Effector memory CD4-positive, alpha-beta T cell (primary cell): ENCODE measurements at regions not wholly inside any gene's neighbourhood (a gene's known extent, or its start where the extent isn't known, plus 50 kb on each side); places are given as distances from the start of the nearest gene placed in this dataset.

ENCODE experiments used
- DNase-seq, 3 donors: peaks; one replicate each; pipeline ENCODE4 v3.0.0-alpha.2; 2020
- H3K27ac ChIP-seq: 2 replicates; pipeline ENCODE4 v1.7.0; 2013; ENCODE audit warnings: mild to moderate bottlenecking, low read length, moderate library complexity; ENCODE audit not compliant: insufficient read depth, poor library complexity, severe bottlenecking
- H3K27me3 ChIP-seq: replicated peaks from 2 replicates; pipeline ENCODE4 v1.7.0; 2013; ENCODE audit warnings: mild to moderate bottlenecking, low read length; ENCODE audit not compliant: insufficient read depth, control insufficient read depth, poor library complexity, severe bottlenecking
- H3K36me3 ChIP-seq: 2 replicates; pipeline ENCODE4 v1.7.0; 2013; ENCODE audit warnings: mild to moderate bottlenecking, low read length, moderate library complexity; ENCODE audit not compliant: control insufficient read depth, insufficient read depth
- H3K4me1 ChIP-seq: 2 replicates; pipeline ENCODE4 v1.7.0; 2013; ENCODE audit warnings: low read length, mild to moderate bottlenecking; ENCODE audit not compliant: control insufficient read depth, insufficient read depth, poor library complexity, severe bottlenecking
- H3K4me3 ChIP-seq: 2 replicates; pipeline ENCODE4 v1.7.0; 2013; ENCODE audit warnings: low read length, low read depth, mild to moderate bottlenecking; ENCODE audit not compliant: insufficient read depth, poor library complexity, severe bottlenecking
- H3K9me3 ChIP-seq: 2 replicates; pipeline ENCODE4 v1.7.0; 2013; ENCODE audit warnings: mild to moderate bottlenecking, low read length, moderate library complexity; ENCODE audit not compliant: control insufficient read depth

DNA sequence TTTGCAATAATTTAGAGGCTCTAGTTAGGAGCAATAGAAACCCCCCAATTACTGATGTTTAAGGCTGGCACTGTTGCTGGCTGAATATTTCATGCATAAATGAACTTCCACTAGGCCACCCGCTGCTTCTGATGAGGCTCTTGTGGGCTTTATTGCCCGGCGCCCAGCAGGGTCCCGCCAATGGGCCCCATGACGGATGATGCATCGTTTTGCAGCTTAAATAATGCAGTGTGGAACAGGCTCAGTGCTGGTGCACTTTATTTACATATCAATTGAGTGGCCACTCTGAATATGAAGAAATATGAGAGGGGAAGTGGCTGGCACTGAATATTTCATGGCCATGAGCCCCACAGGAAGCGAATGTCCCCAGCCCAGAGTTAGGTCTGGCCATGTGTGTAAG is 155.3 kb upstream of the MAFB start:
- Histone ChIP-seq H3K27me3 (no peaks in the 10 kb centered on the region), H3K9me3 (no peaks in the 10 kb centered on the region), H3K4me1 (no peaks in the 10 kb centered on the region), H3K36me3 (no peaks in the 10 kb centered on the region), H3K27ac (no peak overlapping the region), H3K4me3 (no peak overlapping the region)
- DNase-seq: no peak

DNA sequence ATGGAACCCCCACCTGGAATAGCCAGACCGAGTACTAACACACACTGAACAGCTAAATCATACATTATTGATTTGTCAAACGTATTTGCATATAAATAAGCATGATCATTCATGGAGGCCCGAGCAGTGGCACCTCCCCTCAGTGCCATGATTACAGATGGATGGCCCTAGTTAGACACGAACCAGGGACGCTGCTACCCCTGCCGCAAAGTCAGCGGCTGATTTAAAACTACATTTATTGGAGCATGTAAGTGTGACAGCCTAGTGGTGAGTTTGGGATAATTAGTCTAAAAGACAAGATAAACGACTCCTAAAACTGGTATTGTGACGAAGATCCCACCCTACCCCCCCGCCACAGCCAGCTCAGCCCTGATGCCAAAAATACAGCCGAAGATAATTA is 159.1 kb upstream of the MAFB start:
- no peak overlapping the region for H3K4me3 ChIP-seq
- no peaks in the 10 kb centered on the region for H3K36me3 ChIP-seq
- no peaks in the 10 kb centered on the region for H3K4me1 ChIP-seq
- H3K27me3 ChIP-seq: no peaks in the 10 kb centered on the region
- H3K9me3 ChIP-seq: no peaks in the 10 kb centered on the region
- DNase-seq: no peak
- no peak overlapping the region for H3K27ac ChIP-seq

DNA sequence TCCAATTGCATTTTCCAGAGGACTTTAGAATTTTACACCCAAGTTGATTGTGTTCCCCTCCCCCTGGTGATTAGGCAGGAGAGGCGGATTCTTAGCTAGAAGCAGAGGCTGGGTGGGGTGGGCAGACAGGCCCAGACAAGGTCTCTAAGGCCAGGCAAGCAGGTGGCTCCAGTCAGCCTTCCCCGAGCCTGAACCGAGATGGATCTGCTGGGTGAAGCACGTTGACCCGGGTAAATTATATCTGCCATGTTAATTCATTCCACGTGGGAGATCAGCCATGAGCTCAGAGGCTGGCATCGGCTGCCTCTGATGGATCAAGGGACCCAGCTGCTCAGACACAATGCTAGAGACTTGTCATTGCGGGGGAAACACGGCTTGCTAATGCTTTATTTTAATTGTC is 159.5 kb upstream of the MAFB start:
- DNase-seq: no peak
- H3K36me3 ChIP-seq: no peaks in the 10 kb centered on the region
- no peak overlapping the region for H3K4me3 ChIP-seq
- H3K27me3 ChIP-seq: no peaks in the 10 kb centered on the region
- no peak overlapping the region for H3K27ac ChIP-seq
- no peaks in the 10 kb centered on the region for H3K9me3 ChIP-seq
- H3K4me1 ChIP-seq: no peaks in the 10 kb centered on the region

DNA sequence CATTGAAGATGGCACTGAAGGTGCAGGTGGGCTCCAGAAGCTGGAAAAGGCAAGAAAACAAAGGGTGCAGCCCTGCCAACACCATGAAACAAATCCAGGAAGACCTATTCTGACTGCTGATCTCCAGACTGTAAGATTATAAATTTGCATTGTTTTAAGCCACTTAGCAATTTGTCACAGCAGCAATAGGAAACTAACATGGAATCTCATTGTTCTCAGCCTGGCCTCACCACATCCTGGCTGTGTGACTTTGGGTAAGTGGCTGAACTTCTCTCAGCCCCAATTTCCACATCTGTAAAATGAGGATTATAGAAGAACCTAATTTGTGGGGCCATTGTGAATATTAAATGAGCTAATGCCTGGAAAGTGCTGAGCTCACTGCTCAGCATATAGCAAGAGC is 160.4 kb upstream of the MAFB start:
- H3K9me3 ChIP-seq: no peaks in the 10 kb centered on the region

DNA sequence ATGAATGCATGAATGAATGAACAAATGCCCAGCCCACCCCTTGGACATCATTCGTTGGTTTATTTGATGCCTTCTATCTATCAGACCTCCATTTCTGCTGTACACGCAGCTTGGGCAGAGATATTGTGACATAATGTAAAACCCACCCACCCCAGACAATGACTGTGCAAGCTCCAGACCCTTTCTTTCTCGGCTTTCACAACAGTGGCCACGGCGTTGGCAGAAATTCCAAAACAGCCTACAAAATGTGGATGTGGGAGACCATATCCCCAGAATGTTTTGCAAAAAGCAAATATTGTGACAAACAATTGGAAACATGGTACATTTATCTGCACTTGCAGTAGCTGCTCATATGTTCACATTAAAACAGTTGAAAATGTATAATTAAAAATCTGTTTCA is 162.0 kb upstream of the MAFB start:
- no peaks in the 10 kb centered on the region for H3K4me1 ChIP-seq
- H3K27ac ChIP-seq: no peak overlapping the region
- H3K4me3 ChIP-seq: no peak overlapping the region
- no peak for DNase-seq
- no peaks in the 10 kb centered on the region for H3K36me3 ChIP-seq
- no peaks in the 10 kb centered on the region for H3K9me3 ChIP-seq
- H3K27me3 ChIP-seq: no peaks in the 10 kb centered on the region

More for the DNA sequence above, 160.4 kb upstream of the MAFB start:
- Histone ChIP-seq H3K4me3 (no peak overlapping the region), H3K27me3 (no peaks in the 10 kb centered on the region), H3K36me3 (no peaks in the 10 kb centered on the region), H3K4me1 (no peaks in the 10 kb centered on the region), H3K27ac (no peak overlapping the region)
- DNase-seq: no peak

DNA sequence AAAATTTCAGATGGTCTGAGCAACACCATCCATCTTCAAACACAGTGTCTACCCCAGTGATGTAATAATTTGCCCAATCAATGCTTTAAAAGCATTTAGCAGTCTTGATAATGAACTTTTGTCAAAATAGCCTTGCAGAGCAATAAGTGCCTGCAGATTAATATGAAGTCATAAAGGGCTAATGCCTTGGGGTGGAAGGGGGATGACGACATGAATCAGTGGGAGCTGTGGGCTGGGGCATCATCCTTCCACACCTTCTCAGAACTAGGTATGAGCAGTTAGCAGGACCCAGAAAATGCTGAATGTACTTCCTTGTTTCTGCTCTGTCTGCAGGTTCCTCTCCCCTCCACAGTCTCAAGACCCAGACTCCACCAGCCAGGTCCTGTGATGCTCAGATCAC is 166.2 kb upstream of the MAFB start:
- no peak for DNase-seq
- no peaks in the 10 kb centered on the region for H3K9me3 ChIP-seq
- no peaks in the 10 kb centered on the region for H3K27me3 ChIP-seq
- no peaks in the 10 kb centered on the region for H3K36me3 ChIP-seq
- no peak overlapping the region for H3K4me3 ChIP-seq
- H3K27ac ChIP-seq: no peak overlapping the region
- H3K4me1 ChIP-seq: no peaks in the 10 kb centered on the region

DNA sequence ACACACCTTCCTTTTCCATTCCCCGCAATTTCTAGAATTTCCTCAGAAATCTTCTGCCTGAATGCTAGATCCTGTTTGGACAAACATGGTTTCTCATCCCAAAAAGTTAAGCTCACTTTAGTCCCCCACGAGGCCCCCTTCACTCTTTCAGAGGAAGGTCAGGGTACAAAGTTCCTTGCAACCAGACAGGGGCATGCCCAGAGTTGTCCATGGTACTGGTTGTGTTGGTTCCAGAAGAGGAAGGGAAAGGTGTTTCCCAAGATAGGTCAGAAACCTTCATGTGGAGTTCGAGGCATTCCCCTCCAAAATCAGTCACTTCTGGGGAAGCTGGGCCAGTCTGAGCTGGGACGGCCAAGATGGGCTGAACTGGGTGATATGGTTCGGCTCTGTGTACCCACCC is 167.6 kb upstream of the MAFB start:
- no peaks in the 10 kb centered on the region for H3K27me3 ChIP-seq
- H3K4me3 ChIP-seq: no peak overlapping the region

DNA sequence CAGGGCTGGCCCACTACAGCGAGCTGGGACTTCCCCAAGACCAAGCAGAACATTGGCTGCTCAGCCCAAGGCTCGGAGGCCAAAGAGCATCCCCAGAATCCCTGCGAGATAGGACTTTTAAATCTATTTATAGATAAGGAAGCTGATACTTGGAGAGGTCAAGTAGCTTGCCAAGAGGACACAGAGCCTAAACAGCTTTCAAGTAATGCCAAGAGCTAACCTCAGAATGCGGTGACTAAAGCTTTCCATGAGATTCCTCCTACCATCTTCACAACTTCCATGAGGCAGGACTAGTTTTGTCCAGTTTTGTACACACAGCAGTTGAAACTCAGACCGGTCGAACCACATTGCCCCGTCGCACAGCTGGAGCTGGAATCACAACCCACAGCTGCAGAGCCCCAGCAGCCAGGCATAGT is 168.1 kb upstream of the TOP1 start:
- Histone ChIP-seq H3K9me3 (no peaks in the 10 kb centered on the region), H3K36me3 (no peaks in the 10 kb centered on the region), H3K4me1 (no peaks in the 10 kb centered on the region), H3K27ac (no peak overlapping the region), H3K4me3 (no peak overlapping the region), H3K27me3 (no peaks in the 10 kb centered on the region)
- no peak for DNase-seq

More for the DNA sequence above, 167.6 kb upstream of the MAFB start:
- DNase-seq: no peak
- no peaks in the 10 kb centered on the region for H3K4me1 ChIP-seq
- no peak overlapping the region for H3K27ac ChIP-seq
- no peaks in the 10 kb centered on the region for H3K9me3 ChIP-seq
- no peaks in the 10 kb centered on the region for H3K36me3 ChIP-seq

DNA sequence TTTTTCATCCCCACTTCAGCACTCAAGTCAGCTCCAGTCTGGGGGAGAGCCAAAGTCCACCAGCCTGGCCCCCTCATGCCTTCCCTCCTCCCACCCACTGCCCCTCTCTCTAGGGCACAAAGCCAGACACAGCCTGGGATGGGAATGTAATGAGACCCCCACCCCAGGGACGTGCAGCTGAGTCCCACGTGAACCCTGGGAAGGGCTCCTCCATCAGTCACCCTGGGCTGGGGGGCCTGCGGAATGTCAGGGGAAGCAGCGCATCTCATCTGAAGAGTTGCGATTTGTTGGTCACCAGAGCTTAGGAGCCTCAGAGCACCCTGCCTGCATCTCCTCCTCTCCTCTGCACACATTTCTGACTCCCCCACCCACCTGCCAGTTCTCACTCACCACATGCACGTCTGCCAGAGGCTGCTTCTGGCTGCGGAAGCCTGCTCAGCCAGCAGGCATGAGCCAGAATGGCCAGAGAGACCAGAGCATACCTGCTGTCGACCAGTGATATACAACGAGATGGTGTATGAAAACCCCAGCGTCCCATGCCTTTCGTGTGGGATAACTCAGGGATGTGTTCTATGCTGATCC is 167.1 kb upstream of the TOP1 start:
- H3K36me3 ChIP-seq: no peaks in the 10 kb centered on the region
- no peak for DNase-seq
- no peak overlapping the region for H3K4me3 ChIP-seq
- no peaks in the 10 kb centered on the region for H3K9me3 ChIP-seq
- H3K27ac ChIP-seq: no peak overlapping the region
- H3K4me1 ChIP-seq: no peaks in the 10 kb centered on the region
- H3K27me3 ChIP-seq: no peaks in the 10 kb centered on the region

DNA sequence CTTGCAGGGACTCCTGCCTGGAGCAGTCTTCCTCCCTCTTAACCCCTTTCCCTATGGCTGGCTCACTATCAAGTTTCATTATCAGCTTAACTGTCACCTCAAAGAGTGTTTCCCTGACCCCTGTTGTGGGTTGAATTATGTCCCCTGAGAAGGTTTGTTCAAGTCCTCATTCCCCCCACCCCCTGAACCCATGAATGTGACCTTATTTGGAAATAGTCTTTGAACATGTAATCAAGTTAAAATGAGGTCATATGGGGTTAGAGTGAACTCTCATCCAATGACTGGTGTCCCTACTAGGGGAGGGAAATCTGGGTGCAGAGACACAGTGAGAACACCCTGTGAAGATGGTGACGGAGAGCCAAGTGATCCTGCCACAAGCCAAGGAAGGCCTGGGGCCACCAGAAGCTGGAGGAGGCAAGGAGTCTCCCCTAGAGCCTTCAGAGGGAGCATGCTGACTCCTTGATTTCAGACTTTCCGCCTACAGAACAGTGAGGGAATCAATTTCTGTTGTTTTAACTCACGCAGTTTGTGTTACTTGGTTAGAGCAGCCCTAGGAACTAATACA is 165.2 kb upstream of the TOP1 start:
- Histone ChIP-seq H3K4me1 (no peaks in the 10 kb centered on the region), H3K27ac (no peak overlapping the region), H3K36me3 (no peaks in the 10 kb centered on the region), H3K27me3 (no peaks in the 10 kb centered on the region), H3K4me3 (no peak overlapping the region), H3K9me3 (no peaks in the 10 kb centered on the region)
- DNase-seq: no peak
